H1 (cell line): ENCODE measurements at regions not wholly inside any gene's neighbourhood (a gene's known extent, or its start where the extent isn't known, plus 50 kb on each side); places are given as distances from the start of the nearest gene placed in this dataset.

Source experiments
- CTBP2 ChIP-seq: IDR thresholded peaks from 2 replicates; pipeline ENCODE4 v1.7.0; 2011; ENCODE audit warnings: borderline replicate concordance, mild to moderate bottlenecking, moderate library complexity, mixed read lengths, low read length; ENCODE audit not compliant: insufficient read depth, insufficient read length
- TF ChIP-seq, protein P1 (sequence below): IDR thresholded peaks from 2 replicates; pipeline ENCODE4 v1.6.1; 2011; ENCODE audit warnings: low read length, improper control_type of control experiment

DNA sequence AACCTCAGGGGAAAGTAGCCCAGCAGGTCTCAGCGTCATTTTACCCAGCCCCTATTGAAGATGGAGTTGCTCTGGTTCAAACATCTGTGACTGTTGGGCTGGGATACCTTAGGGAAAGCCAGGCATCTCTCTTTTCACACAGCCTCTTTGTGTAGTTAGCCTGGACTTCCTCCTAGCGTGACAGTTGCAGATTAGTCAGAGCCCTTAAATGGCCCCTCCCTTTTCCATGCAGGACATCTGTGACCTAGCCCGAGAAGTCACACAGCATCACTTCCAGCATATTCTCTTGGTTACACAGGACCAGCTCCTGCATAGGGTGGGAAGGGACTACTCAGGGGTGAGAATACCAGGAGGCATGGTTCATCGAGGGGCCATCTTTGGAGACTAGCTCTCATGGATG is 375.0 kb upstream of the RBFOX1 start (continued):
- TF ChIP-seq CTBP2: no peak
- TF ChIP-seq, protein P1, sequence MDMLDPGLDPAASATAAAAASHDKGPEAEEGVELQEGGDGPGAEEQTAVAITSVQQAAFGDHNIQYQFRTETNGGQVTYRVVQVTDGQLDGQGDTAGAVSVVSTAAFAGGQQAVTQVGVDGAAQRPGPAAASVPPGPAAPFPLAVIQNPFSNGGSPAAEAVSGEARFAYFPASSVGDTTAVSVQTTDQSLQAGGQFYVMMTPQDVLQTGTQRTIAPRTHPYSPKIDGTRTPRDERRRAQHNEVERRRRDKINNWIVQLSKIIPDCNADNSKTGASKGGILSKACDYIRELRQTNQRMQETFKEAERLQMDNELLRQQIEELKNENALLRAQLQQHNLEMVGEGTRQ: no peak
